CD4-positive, alpha-beta T cell treated with Interleukin-12 subunit alpha and Interleukin-12 subunit beta, for 1 hour (primary cell): ENCODE measurements at regions not wholly inside any gene's neighbourhood (a gene's known extent, or its start where the extent isn't known, plus 50 kb on each side); places are given as distances from the start of the nearest gene placed in this dataset.
"Not testable (repeated sequence)": the region's sequence is repeated elsewhere in the genome, so short reads cannot be mapped to it uniquely, and the experiment has no call there.

ENCODE experiments used
- DNase-seq: peaks from one replicate; pipeline ENCODE4 v3.0.0-alpha.2; 2020

DNA sequence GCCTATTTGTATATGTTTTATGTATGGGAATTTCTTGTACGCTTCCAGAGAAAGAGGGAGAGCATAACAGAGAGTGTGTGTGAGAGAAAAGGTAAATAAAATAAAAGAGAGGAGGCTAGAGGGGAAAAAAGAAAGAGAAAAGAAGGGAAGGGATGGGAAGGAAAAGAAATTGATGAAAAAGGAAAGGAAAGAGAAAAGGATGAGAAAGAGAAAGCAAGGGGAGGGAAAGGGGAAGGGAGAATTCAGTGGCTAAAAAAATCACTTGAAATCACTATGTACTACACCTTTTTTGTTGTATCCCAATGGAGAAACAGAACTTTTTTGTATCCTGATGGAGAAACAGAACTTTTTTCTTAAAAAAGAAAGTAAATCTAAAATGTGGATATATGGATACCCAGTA lies 165.5 kb upstream of the MBNL1 start:
- DNase-seq, result no peak

- DNase-seq, result no peak
Measured at GRCh38 chr3:152104847-152105415, 163.8 kb upstream of the MBNL1 start.

GRCh38 chr3:152105446-152105845 lies 163.3 kb upstream of the MBNL1 start:
- no peak for DNase-seq

GRCh38 chr3:152109038-152109437 lies 159.7 kb upstream of the MBNL1 start:
- DNase-seq, result no peak

- DNase-seq, result no peak
Measured at GRCh38 chr3:152113413-152113812, 155.3 kb upstream of the MBNL1 start.

GRCh38 chr3:152113992-152114651 lies 154.6 kb upstream of the MBNL1 start:
- DNase-seq, result no peak

DNA sequence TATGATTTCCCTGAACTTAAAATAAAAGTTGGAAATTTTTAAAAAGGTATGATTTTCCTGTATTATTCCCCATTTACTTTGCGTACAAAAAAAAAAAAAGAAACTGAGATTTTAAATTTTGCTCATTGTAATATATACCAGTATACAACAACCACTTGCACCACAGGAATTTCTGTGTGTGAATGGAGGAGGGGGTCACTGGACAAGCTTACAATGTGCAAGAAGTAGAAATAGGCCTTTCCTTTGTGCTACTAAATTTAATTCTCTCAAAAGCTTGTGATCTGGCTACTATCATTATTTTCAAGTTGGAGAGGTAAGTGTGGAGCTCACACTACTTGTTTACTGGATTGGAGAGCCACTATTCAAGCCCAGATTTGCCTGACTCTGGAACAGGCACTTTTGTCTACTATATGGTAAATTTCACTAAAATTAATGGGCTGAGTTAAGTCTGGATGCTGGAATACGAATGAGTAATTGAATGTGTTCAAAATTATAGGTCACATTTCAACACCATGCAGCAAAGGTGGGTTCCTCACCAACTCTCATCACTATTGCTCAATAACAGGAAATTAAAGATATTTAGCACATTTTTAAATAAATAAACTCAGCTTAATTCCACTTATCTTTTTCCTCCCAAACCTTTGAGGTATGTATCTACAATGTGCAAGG lies 148.0 kb upstream of the MBNL1 start:
- DNase-seq, result no peak

DNA sequence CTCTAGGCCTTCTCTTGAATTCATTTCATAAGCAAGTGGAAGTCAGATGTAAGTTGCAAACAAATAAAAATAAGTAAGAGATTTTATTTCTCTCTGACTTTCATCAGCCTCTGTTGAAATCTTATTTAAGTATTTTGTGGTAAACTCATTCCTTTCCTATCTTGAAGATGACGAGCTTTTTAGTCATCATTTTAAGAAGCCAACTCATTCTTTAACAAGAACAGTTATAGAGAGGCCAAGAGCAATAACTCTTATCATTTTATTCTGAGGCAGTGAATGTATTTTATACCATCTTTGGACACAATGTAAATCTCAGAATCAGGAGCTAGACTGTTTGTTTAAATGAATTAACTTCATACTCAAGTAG lies 147.5 kb upstream of the MBNL1 start:
- no peak for DNase-seq

DNA sequence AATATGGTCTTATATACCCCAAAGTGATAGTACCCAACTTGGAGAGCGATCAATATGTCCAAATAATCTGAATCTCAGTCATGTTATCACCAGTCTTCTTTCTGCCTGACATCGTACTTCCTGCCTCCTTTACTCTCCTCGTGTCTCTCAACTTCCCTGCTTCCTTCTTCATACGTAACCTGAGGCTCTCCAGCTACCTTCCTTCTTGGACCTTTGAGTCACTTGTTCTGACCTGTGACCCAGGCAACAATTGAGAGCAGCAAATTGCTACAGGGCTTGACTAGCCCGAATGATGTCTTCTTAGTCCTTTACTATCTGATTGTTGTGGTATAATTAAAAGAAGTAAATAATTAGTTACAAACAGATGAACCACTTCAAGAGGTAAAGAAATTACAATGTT lies 145.9 kb upstream of the MBNL1 start:
- no peak for DNase-seq

DNA sequence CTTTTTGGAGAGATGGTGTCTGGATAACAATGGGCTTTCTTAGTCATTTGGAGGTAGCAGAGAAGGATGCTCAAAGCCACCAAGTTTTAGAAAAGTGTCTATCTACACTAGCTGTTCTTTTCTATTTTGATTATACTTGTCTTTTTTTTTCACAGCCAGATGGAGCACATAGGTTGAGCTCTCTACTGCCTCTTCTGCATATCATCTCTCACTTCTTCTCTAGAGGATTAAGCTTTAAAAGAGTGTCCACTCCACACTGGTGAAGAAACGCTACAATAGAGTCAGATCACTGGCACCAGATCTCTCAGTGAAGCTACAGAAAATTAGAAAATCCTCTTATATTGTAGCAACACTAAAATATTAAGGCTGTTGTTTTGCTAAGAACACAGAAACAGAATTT lies 145.3 kb upstream of the MBNL1 start:
- DNase-seq, result no peak

DNA sequence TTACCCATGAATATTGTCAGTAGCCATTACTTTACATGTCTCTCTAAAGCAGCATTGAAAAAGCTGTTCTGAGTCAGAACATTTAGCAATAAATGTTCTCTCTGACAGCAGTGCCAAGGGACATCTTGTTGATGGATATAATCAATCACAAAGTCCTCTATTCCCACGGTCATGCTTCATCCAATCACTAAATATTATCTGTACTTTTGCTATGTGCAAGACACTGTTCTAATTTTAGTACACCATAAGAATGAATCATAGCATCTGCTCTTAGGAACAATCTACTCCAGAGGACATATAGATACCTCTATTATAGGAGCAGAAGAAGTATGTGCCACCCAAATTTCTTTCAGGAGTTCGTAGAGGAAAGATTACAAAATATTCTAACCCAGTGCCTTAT lies 142.5 kb upstream of the MBNL1 start:
- no peak for DNase-seq

DNA sequence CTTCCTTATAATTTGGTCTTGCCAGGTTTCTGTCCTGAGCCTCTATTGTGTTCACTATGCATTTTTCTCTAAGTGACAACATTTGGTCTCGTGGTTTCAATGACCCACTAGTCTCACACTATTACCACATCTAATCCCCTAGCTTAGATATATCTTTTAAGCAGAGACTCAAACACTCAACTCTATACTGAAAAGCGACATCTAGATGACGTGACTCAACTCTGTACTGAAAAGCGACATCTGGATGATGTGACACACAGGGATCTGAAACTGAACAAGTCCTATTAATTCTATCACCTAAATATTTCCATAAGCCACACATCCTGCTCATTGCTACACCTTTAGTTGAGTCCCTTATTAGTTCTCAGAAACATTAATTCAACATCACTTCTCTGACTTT lies 141.7 kb upstream of the MBNL1 start:
- DNase-seq, result no peak

DNA sequence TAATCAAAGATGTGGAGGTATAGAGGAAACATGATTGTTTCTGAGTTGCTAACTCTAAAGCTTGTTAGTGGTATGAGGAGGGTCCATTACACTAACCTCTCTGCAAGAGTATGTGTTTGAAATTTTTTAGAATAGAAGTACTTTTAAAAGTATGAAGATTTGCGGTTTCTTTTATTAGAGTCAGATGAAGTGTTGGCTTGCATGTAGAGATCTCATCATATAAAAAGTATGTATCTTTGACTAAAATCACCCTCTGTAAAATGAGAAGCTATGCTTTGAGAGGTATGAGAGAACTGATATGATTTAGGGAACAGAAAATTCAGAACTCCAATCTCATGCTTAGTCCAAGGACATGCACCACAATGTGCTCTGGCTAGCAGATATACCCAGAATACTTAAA lies 140.4 kb upstream of the MBNL1 start:
- no peak for DNase-seq

- no peak for DNase-seq
Measured at GRCh38 chr3:152139651-152140050, 129.1 kb upstream of the MBNL1 start.

- no peak for DNase-seq
Measured at GRCh38 chr3:152146461-152146860, 122.3 kb upstream of the MBNL1 start.

- DNase-seq, result no peak
Measured at GRCh38 chr3:152147748-152148147, 121.0 kb upstream of the MBNL1 start.

DNA sequence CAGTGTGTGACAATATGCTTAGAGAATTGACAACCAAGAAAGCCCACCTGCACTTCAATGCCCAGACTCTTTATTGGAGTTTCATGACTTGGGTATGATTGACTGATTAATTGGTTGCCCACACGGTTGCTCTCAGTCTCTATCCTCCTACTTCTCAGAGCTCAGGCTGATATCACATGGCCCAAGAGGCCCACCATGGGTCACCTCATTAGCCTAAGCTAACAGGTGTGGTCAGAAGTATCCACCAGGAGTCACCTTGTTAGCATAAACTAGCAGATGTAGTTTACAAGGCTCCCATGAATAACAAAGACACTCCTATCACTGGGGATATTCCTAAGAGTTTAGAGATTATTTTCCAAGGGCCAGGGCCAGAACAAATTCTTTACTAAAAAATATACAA lies 120.2 kb upstream of the MBNL1 start:
- no peak for DNase-seq

GRCh38 chr3:152149832-152150231 lies 118.9 kb upstream of the MBNL1 start:
- no peak for DNase-seq

DNA sequence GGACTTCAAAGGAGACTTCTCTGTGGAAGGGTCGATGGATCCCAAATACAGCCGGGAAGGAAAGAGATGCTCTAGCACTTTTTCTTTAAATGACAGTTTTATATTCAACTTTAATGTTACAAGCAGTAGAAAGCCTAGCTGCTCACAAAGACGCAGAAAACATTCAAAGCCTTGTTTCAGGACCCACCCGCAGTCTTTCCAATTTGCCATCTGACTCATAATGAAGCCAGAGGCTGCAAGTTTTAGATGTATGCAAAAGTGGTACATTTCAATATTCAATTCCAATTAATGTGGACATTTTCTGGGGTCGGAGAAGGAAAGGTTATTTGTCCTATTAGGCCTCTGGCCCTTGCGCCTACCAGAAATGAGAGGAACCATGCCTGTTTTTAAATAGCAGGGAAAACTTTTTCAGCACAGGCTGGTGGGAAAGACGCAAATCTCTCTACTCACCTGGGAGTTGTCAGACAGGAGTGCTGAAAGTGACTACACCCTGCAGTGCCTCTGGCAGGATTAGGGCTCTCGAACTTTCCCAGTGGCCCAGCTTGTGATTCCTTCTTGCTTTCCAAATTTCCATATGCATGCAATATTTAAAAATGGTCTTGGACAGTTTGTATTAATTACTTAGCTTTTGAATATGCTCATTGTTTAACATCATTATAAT lies 117.4 kb upstream of the MBNL1 start:
- DNase-seq, result no peak

DNA sequence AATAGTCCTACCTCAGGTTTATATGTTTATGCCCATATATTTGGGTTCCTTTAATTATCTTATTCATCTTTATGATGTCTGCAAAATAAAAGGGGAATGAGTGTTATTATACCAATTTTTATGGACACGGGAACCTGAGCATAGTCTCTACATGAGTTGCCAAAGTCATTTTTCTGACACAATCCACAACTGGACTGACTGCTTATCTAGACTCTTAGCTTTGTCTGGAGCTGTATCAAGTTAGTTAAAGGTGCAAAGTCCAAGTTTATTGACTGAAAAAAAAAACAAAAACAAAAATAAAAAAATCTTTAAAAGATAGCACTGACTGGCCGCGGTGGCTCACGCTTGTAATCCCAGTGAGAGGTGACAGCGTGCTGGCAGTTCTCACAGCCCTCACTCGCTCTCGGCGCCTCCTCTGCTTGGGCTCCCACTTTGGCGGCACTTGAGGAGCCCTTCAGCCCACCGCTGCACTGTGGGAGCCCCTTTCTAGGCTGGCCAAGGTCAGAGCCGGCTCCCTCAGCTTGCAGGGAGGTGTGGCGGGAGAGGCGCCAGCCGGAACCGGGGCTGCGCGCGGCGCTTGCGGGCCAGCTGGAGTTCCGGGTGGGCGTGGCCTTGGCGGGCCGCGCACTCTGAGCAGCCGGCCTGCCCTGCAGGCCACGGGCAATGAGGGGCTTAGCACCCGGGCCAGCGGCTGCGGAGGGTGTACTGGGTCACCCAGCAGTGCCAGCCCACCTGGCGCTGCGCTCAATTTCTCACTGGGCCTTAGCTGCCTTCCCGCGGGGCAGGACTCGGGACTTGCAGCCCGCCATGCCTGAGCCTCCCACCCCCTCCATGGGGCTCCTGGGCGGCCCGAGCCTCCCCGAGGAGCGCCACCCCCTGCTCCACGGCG lies 116.6 kb upstream of the MBNL1 start:
- not testable (repeated sequence) for DNase-seq

GRCh38 chr3:152153115-152153514 lies 115.6 kb upstream of the MBNL1 start:
- not testable (repeated sequence) for DNase-seq

DNA sequence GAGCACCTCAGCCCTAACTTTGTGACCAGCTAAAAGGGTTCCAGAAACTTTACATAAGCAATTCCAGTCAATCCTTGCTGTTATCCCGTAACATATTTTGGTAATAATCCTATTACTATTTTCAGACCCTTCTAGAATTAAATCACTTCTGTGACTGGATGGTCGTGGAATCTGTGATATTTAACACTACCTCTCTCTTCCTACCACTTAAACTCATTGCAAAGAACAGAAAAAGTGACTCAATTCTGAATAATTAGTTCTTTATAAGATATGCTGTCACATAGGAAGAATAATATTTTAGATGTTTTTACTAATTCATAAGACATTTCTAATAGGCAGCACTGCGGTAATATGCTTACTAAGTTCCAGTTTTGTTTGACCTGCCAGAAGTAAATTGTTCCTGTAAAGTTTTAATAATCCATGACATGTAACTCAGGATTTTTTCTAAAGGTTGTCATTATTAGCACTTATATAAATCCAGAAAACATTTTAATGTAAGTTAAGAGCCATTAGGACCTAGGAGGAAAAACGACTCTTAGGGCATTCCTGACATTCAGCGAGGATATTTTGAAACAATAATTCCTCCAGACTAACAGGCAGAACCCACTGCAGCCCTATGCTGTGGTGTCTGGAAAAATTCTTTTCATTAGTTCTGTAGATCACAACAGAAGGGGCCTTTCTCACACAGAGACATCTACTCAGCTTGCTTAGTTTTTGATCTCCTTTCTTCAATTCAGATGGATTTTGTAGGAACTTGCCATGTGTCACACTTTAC lies 113.3 kb upstream of the MBNL1 start:
- DNase-seq, result no peak
